ENCODE measurements at regions not wholly inside any gene's neighbourhood (a gene's known extent, or its start where the extent isn't known, plus 50 kb on each side); places are given as distances from the start of the nearest gene placed in this dataset.

GRCh38 chr10:56624082-56624481, 263.0 kb upstream of the ZWINT start:
- Histone ChIP-seq H2AFZ (ENCODE audit: insufficient read depth, low read length, poor library complexity) (no peak overlapping the region), H3K9me3 (ENCODE audit: insufficient read depth, low read depth, low read length) (no peaks in the 10 kb centered on the region), H3K79me2 (ENCODE audit: control insufficient read depth, insufficient read depth, low read length, poor library complexity) (no peaks in the 10 kb centered on the region), H3K18ac (ENCODE audit: low read length) (no peak overlapping the region), H4K12ac (ENCODE audit: low read depth, low read length) (no peak overlapping the region), H3K14ac (ENCODE audit: low read length) (no peak overlapping the region), H2BK5ac (ENCODE audit: low read depth, low read length, poor library complexity) (no peak overlapping the region), H3K4me2 (ENCODE audit: low read length) (no peak overlapping the region), H3K27ac (ENCODE audit: low read depth, low read length) (no peak overlapping the region), H3K4ac (ENCODE audit: low read depth, low read length) (no peak overlapping the region), H4K91ac (ENCODE audit: low read depth, low read length) (no peak overlapping the region), H3K79me1 (ENCODE audit: low read length) (no peaks in the 10 kb centered on the region), H3K36me3 (ENCODE audit: control insufficient read depth in 1 of 2, insufficient read depth in 2 of 2, low read length in 2 of 2) (no peaks in the 10 kb centered on the region), H2AK5ac (ENCODE audit: low read length) (no peak overlapping the region), H3K23ac (ENCODE audit: low read length) (no peak overlapping the region), H3K4me3 (ENCODE audit: low read depth, low read length) (no peak overlapping the region), H4K8ac (ENCODE audit: low read depth, low read length) (no peak overlapping the region), H3K27me3 (ENCODE audit: insufficient read depth, low read length) (no peaks in the 10 kb centered on the region), H2BK12ac (ENCODE audit: low read length) (no peak overlapping the region), H3K4me1 (ENCODE audit: control insufficient read depth in 1 of 2, insufficient read depth in 2 of 2, low read length in 2 of 2) (no peaks in the 10 kb centered on the region), H3K9ac (ENCODE audit: low read length) (no peak overlapping the region), H2BK120ac (ENCODE audit: insufficient read depth, low read length, poor library complexity) (no peak overlapping the region)
- DNase-seq = no peak

DNA sequence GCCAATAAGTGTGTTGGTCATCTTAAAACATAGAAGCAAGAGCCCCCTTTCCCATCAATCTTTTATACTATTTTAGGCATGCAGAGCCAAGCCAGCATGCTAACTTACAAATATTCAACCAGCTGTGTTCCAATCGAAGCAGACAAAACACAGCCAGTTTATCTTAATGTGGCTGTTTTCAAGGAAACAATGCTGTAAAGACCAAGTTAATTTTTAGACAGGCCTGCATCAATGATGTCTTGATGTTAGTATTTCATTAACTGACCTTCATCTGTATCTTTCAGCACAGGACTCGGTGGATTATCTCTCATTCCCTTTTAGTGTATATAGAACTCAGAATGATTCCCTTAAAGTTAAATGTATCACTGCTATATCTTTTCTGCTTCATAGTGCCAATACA, 262.0 kb upstream of the ZWINT start:
- H2BK120ac ChIP-seq (ENCODE audit: insufficient read depth, low read length, poor library complexity) = no peak overlapping the region
- no peaks in the 10 kb centered on the region for H3K9me3 ChIP-seq (ENCODE audit: insufficient read depth, low read depth, low read length)
- H3K79me2 ChIP-seq (ENCODE audit: control insufficient read depth, insufficient read depth, low read length, poor library complexity) = no peaks in the 10 kb centered on the region
- no peak for DNase-seq
- H3K4me3 ChIP-seq (ENCODE audit: low read depth, low read length) = no peak overlapping the region
- no peak overlapping the region for H3K18ac ChIP-seq (ENCODE audit: low read length)
- no peak overlapping the region for H3K27ac ChIP-seq (ENCODE audit: low read depth, low read length)
- H3K14ac ChIP-seq (ENCODE audit: low read length) = no peak overlapping the region
- no peak overlapping the region for H2AFZ ChIP-seq (ENCODE audit: insufficient read depth, low read length, poor library complexity)
- no peak overlapping the region for H3K23ac ChIP-seq (ENCODE audit: low read length)
- H4K12ac ChIP-seq (ENCODE audit: low read depth, low read length) = no peak overlapping the region
- no CpG with 5 or more reads among the region's 2 CpGs for WGBS (ENCODE audit: extremely low coverage, insufficient coverage, insufficient read length)
- H3K4me1 ChIP-seq (ENCODE audit: control insufficient read depth in 1 of 2, insufficient read depth in 2 of 2, low read length in 2 of 2) = no peaks in the 10 kb centered on the region
- H2AK5ac ChIP-seq (ENCODE audit: low read length) = no peak overlapping the region
- no peak overlapping the region for H2BK5ac ChIP-seq (ENCODE audit: low read depth, low read length, poor library complexity)
- H3K4ac ChIP-seq (ENCODE audit: low read depth, low read length) = no peak overlapping the region
- no peak overlapping the region for H3K9ac ChIP-seq (ENCODE audit: low read length)
- H3K36me3 ChIP-seq (ENCODE audit: control insufficient read depth in 1 of 2, insufficient read depth in 2 of 2, low read length in 2 of 2) = no peaks in the 10 kb centered on the region
- H3K4me2 ChIP-seq (ENCODE audit: low read length) = no peak overlapping the region
- H4K8ac ChIP-seq (ENCODE audit: low read depth, low read length) = no peak overlapping the region
- H4K91ac ChIP-seq (ENCODE audit: low read depth, low read length) = no peak overlapping the region
- H3K27me3 ChIP-seq (ENCODE audit: insufficient read depth, low read length) = no peaks in the 10 kb centered on the region
- H3K79me1 ChIP-seq (ENCODE audit: low read length) = no peaks in the 10 kb centered on the region
- H2BK12ac ChIP-seq (ENCODE audit: low read length) = no peak overlapping the region

GRCh38 chr10:56622335-56622973, 261.4 kb upstream of the ZWINT start:
- H4K91ac ChIP-seq (ENCODE audit: low read depth, low read length) = no peak overlapping the region
- H3K9ac ChIP-seq (ENCODE audit: low read length) = no peak overlapping the region
- no peak overlapping the region for H3K14ac ChIP-seq (ENCODE audit: low read length)
- no peak overlapping the region for H2AFZ ChIP-seq (ENCODE audit: insufficient read depth, low read length, poor library complexity)
- no peak overlapping the region for H2BK12ac ChIP-seq (ENCODE audit: low read length)
- H3K4me2 ChIP-seq (ENCODE audit: low read length) = no peak overlapping the region
- no peak overlapping the region for H2AK5ac ChIP-seq (ENCODE audit: low read length)
- no peak overlapping the region for H3K18ac ChIP-seq (ENCODE audit: low read length)
- H3K23ac ChIP-seq (ENCODE audit: low read length) = no peak overlapping the region
- no peak overlapping the region for H3K4me3 ChIP-seq (ENCODE audit: low read depth, low read length)
- H2BK120ac ChIP-seq (ENCODE audit: insufficient read depth, low read length, poor library complexity) = no peak overlapping the region
- H3K4ac ChIP-seq (ENCODE audit: low read depth, low read length) = no peak overlapping the region
- no peaks in the 10 kb centered on the region for H3K27me3 ChIP-seq (ENCODE audit: insufficient read depth, low read length)
- no peak overlapping the region for H3K27ac ChIP-seq (ENCODE audit: low read depth, low read length)
- no CpG with 5 or more reads among the region's 2 CpGs for WGBS (ENCODE audit: extremely low coverage, insufficient coverage, insufficient read length)
- no peak overlapping the region for H4K12ac ChIP-seq (ENCODE audit: low read depth, low read length)
- no peaks in the 10 kb centered on the region for H3K79me1 ChIP-seq (ENCODE audit: low read length)
- no peaks in the 10 kb centered on the region for H3K4me1 ChIP-seq (ENCODE audit: control insufficient read depth in 1 of 2, insufficient read depth in 2 of 2, low read length in 2 of 2)
- no peaks in the 10 kb centered on the region for H3K9me3 ChIP-seq (ENCODE audit: insufficient read depth, low read depth, low read length)
- DNase-seq = peak in 1 of 2 donors; percentile 1
- no peaks in the 10 kb centered on the region for H3K36me3 ChIP-seq (ENCODE audit: control insufficient read depth in 1 of 2, insufficient read depth in 2 of 2, low read length in 2 of 2)
- no peak overlapping the region for H4K8ac ChIP-seq (ENCODE audit: low read depth, low read length)
- no peak overlapping the region for H2BK5ac ChIP-seq (ENCODE audit: low read depth, low read length, poor library complexity)
- no peaks in the 10 kb centered on the region for H3K79me2 ChIP-seq (ENCODE audit: control insufficient read depth, insufficient read depth, low read length, poor library complexity)

DNA sequence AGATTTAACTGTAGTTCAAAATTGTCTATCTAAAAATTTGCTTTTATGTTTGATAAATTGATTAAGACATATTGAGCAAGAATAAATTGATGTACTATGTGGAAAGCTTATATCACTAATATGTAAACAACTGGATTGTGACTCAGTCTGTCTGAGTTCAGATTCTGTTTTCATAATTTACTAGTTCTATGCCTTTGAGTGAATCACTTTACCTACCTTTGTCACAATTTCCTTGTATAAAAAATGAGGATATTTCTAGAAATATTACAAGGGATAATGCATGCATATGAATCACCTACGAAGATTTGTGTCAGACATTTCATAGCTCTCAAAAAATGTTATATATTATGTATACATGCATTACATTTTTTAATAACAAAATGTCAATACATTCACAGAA, 245.1 kb upstream of the ZWINT start:
- Histone ChIP-seq H3K14ac (ENCODE audit: low read length) (no peak overlapping the region), H2BK120ac (ENCODE audit: insufficient read depth, low read length, poor library complexity) (no peak overlapping the region), H4K91ac (ENCODE audit: low read depth, low read length) (no peak overlapping the region), H2AFZ (ENCODE audit: insufficient read depth, low read length, poor library complexity) (no peak overlapping the region), H3K4ac (ENCODE audit: low read depth, low read length) (no peak overlapping the region), H3K27ac (ENCODE audit: low read depth, low read length) (no peak overlapping the region), H4K12ac (ENCODE audit: low read depth, low read length) (no peak overlapping the region), H2BK5ac (ENCODE audit: low read depth, low read length, poor library complexity) (no peak overlapping the region), H2BK12ac (ENCODE audit: low read length) (no peak overlapping the region), H4K8ac (ENCODE audit: low read depth, low read length) (no peak overlapping the region), H3K27me3 (ENCODE audit: insufficient read depth, low read length) (no peaks in the 10 kb centered on the region), H3K9ac (ENCODE audit: low read length) (no peak overlapping the region), H3K4me2 (ENCODE audit: low read length) (no peak overlapping the region), H3K9me3 (ENCODE audit: insufficient read depth, low read depth, low read length) (no peaks in the 10 kb centered on the region), H3K4me3 (ENCODE audit: low read depth, low read length) (no peak overlapping the region), H3K23ac (ENCODE audit: low read length) (no peak overlapping the region), H2AK5ac (ENCODE audit: low read length) (no peak overlapping the region), H3K18ac (ENCODE audit: low read length) (no peak overlapping the region), H3K36me3 (ENCODE audit: control insufficient read depth in 1 of 2, insufficient read depth in 2 of 2, low read length in 2 of 2) (no peaks in the 10 kb centered on the region), H3K79me1 (ENCODE audit: low read length) (no peaks in the 10 kb centered on the region), H3K79me2 (ENCODE audit: control insufficient read depth, insufficient read depth, low read length, poor library complexity) (no peaks in the 10 kb centered on the region), H3K4me1 (ENCODE audit: control insufficient read depth in 1 of 2, insufficient read depth in 2 of 2, low read length in 2 of 2) (no peaks in the 10 kb centered on the region)
- WGBS (ENCODE audit: extremely low coverage, insufficient coverage, insufficient read length) = no CpG with 5 or more reads among the region's 1 CpG
- DNase-seq = no peak

Measured in trophoblast cell (in vitro differentiated cells and primary cell).